RWPE2 (cell line): ENCODE measurements at regions not wholly inside any gene's neighbourhood (a gene's known extent, or its start where the extent isn't known, plus 50 kb on each side); places are given as distances from the start of the nearest gene placed in this dataset.
"Not testable (repeated sequence)": the region's sequence is repeated elsewhere in the genome, so short reads cannot be mapped to it uniquely, and the experiment has no call there.

Experiments used
- ATAC-seq: fragments of 200-7000 bp; cut with Tn5 transposase; 3 replicates; pipeline ENCODE4 v1.9.1; 2021; ENCODE audit warnings: low read depth
- DNase-seq: peaks from one replicate; pipeline ENCODE4 v3.0.0-alpha.2; 2020; ENCODE audit warnings: low spot score
- H3K27ac ChIP-seq: fragments of 450-650 bp; 2 replicates; pipeline ENCODE4 v1.5.1; 2017; ENCODE audit warnings: mild to moderate bottlenecking; ENCODE audit not compliant: poor library complexity, severe bottlenecking
- H3K27me3 ChIP-seq: fragments of 250-450 bp; sonication (Bioruptor Pico); 2 replicates; pipeline ENCODE4 v1.5.1; 2021; ENCODE audit warnings: mild to moderate bottlenecking, moderate library complexity; ENCODE audit not compliant: insufficient read depth, poor library complexity, severe bottlenecking
- H3K36me3 ChIP-seq: fragments of 250-450 bp; sonication (Bioruptor Pico); 2 replicates; pipeline ENCODE4 v1.5.1; 2020; ENCODE audit warnings: low read depth, mild to moderate bottlenecking, moderate library complexity
- H3K4me1 ChIP-seq: fragments of 250-450 bp; sonication (Bioruptor Pico); 2 replicates; pipeline ENCODE4 v1.5.1; 2021; ENCODE audit warnings: mild to moderate bottlenecking, moderate library complexity; ENCODE audit not compliant: insufficient read depth, poor library complexity, severe bottlenecking
- H3K4me3 ChIP-seq: fragments of 250-450 bp; sonication (Bioruptor Pico); 2 replicates; pipeline ENCODE4 v1.5.1; 2021; ENCODE audit warnings: mild to moderate bottlenecking, moderate library complexity; ENCODE audit not compliant: severe bottlenecking
- H3K9me3 ChIP-seq: fragments of 250-450 bp; sonication (Bioruptor Pico); 2 replicates; pipeline ENCODE4 v1.5.1; 2021; ENCODE audit warnings: mild to moderate bottlenecking, moderate library complexity; ENCODE audit not compliant: severe bottlenecking
- CTCF ChIP-seq: fragments of 450-650 bp; IDR thresholded peaks from one replicate; pipeline ENCODE4 v1.5.1; 2017; ENCODE audit warnings: mild to moderate bottlenecking, moderate library complexity; ENCODE audit not compliant: poor library complexity, severe bottlenecking

- no peak for TF ChIP-seq CTCF
These were observed 279.3 kb upstream of the RASGRP1 start for GRCh38 chr15:38843736-38844590.

GRCh38 chr15:38844736-38845135, 280.1 kb upstream of the RASGRP1 start:
- H3K4me1 ChIP-seq = peaks cover 6% of the 10 kb centered on the region
- no peak for DNase-seq
- H3K4me3 ChIP-seq = no peak overlapping the region
- H3K27me3 ChIP-seq = no peaks in the 10 kb centered on the region
- TF ChIP-seq CTCF = no peak
- H3K36me3 ChIP-seq = no peaks in the 10 kb centered on the region
- H3K9me3 ChIP-seq = no peaks in the 10 kb centered on the region
- H3K27ac ChIP-seq = no peak overlapping the region
- ATAC-seq = no peak

More at GRCh38 chr15:38843736-38844590, 279.3 kb upstream of the RASGRP1 start:
- Histone ChIP-seq H3K9me3 (no peaks in the 10 kb centered on the region), H3K27ac (no peak overlapping the region), H3K4me1 (peaks cover 6% of the 10 kb centered on the region), H3K36me3 (no peaks in the 10 kb centered on the region), H3K27me3 (no peaks in the 10 kb centered on the region), H3K4me3 (no peak overlapping the region)
- DNase-seq (no peak), ATAC-seq (peak; percentile 70; the same call in 2 of the 3 replicates)

GRCh38 chr15:38846346-38846745, 281.7 kb upstream of the RASGRP1 start:
- H3K27ac ChIP-seq = no peak overlapping the region
- no peaks in the 10 kb centered on the region for H3K9me3 ChIP-seq
- H3K4me1 ChIP-seq = peaks cover 6% of the 10 kb centered on the region
- DNase-seq (no peak), ATAC-seq (no peak)
- no peak overlapping the region for H3K4me3 ChIP-seq
- H3K27me3 ChIP-seq = no peaks in the 10 kb centered on the region
- no peak for TF ChIP-seq CTCF
- no peaks in the 10 kb centered on the region for H3K36me3 ChIP-seq

- Histone ChIP-seq H3K36me3 (no peaks in the 10 kb centered on the region), H3K9me3 (no peaks in the 10 kb centered on the region), H3K27me3 (no peaks in the 10 kb centered on the region), H3K4me1 (peaks cover 6% of the 10 kb centered on the region), H3K4me3 (no peak overlapping the region), H3K27ac (no peak overlapping the region)
- DNase-seq = no peak
- no peak for TF ChIP-seq CTCF
- ATAC-seq = no peak
These were observed 283.1 kb upstream of the RASGRP1 start for GRCh38 chr15:38847666-38848065.

GRCh38 chr15:38849046-38849445, 284.4 kb upstream of the RASGRP1 start:
- Histone ChIP-seq H3K4me1 (peaks cover 5% of the 10 kb centered on the region), H3K27me3 (no peaks in the 10 kb centered on the region), H3K4me3 (no peak overlapping the region), H3K27ac (no peak overlapping the region), H3K9me3 (no peaks in the 10 kb centered on the region), H3K36me3 (no peaks in the 10 kb centered on the region)
- no peak for DNase-seq
- no peak for TF ChIP-seq CTCF
- ATAC-seq = no peak

- not testable (repeated sequence) for H3K27me3 ChIP-seq, H3K27ac ChIP-seq, ATAC-seq, H3K4me3 ChIP-seq, H3K4me1 ChIP-seq, H3K36me3 ChIP-seq, H3K9me3 ChIP-seq, DNase-seq
These were observed 287.6 kb upstream of the RASGRP1 start for GRCh38 chr15:38852188-38852587.
